AG09319 (cell line): ENCODE measurements at regions not wholly inside any gene's neighbourhood (a gene's known extent, or its start where the extent isn't known, plus 50 kb on each side); places are given as distances from the start of the nearest gene placed in this dataset.

Experiments used
- DNase-seq: peaks from one replicate; pipeline ENCODE4 v3.0.0-alpha.2; 2010; ENCODE audit warnings: low read depth; ENCODE audit errors: extremely low read depth
- TF ChIP-seq, protein P1 (sequence below): IDR thresholded peaks from 2 replicates; pipeline ENCODE4 v1.5.1; 2011; ENCODE audit warnings: low read depth, mild to moderate bottlenecking, inconsistent platforms, low read length, moderate library complexity

- DNase-seq = no peak
- TF ChIP-seq, protein P1, sequence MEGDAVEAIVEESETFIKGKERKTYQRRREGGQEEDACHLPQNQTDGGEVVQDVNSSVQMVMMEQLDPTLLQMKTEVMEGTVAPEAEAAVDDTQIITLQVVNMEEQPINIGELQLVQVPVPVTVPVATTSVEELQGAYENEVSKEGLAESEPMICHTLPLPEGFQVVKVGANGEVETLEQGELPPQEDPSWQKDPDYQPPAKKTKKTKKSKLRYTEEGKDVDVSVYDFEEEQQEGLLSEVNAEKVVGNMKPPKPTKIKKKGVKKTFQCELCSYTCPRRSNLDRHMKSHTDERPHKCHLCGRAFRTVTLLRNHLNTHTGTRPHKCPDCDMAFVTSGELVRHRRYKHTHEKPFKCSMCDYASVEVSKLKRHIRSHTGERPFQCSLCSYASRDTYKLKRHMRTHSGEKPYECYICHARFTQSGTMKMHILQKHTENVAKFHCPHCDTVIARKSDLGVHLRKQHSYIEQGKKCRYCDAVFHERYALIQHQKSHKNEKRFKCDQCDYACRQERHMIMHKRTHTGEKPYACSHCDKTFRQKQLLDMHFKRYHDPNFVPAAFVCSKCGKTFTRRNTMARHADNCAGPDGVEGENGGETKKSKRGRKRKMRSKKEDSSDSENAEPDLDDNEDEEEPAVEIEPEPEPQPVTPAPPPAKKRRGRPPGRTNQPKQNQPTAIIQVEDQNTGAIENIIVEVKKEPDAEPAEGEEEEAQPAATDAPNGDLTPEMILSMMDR = no peak
Observed at GRCh38 chr6:40914005-40914404, 125.0 kb downstream of the UNC5CL start.

DNA sequence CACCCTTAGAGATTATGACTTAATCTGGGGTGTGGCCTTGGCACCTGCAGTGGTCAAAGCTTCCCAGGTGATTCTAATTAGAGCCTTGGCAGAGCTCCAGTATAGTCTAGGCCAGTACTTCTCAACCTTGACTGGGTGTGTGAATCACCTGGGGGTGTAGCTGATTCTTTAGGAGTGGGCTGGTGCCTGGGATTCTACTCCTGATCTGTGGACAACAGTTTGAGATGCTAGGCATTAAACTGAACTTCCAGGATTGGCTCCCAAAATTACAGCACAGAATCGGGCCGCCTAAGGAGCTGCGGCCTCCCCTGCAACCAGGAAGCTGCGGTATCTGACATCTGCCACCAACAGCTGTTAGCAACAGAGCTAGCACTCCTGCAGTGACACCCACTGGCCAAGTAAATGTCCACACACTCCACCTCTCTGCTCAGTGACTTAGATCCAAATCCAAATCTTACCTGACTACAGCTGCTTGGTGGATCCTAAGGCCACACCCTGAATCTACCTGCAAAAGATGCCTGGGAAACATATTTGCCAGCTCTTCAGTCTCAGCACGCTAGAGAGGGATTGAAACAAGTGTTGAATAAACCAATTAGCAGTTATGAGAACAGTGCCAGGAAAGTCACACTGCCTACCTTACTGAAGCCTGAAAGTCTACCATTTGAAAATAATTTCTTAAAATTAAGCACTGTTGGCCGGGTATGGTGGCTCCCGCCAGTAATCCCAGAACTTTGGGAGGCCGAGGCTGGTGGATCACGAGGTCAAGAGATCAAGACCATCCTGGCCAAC lies 126.7 kb downstream of the UNC5CL start:
- DNase-seq = no peak
- TF ChIP-seq, protein P1 = no peak; the same call in none of the 2 replicates

GRCh38 chr6:40910260-40910893 lies 128.6 kb downstream of the UNC5CL start:
- TF ChIP-seq, protein P1 = no peak

GRCh38 chr6:40909811-40910210 lies 129.2 kb downstream of the UNC5CL start:
- no peak for DNase-seq
- TF ChIP-seq, protein P1 = no peak

More at GRCh38 chr6:40910260-40910893, 128.6 kb downstream of the UNC5CL start:
- DNase-seq = no peak

DNA sequence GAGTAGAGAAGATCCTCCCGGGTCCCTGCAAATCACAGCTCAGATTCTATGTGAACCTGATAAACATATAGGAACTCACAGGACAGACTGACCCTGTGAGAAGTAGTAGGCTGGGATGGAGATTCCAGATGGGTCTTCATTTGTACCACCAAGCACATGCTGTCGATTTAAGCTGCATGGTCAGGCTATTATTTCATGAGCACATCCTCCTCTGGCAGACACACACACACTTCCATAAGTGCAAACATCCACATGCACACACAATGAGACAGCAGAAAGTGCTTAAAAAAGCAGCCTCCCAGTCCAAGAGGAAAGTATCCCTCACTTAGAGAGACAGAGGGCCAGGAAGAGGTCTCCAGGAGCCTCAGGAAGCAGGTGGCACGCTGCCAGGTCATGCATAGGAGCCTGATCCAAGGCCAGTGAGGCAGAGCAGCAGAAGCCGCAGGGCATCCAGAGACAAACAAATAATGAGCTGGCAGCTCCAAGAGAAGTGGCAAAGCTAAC lies 131.8 kb downstream of the UNC5CL start:
- DNase-seq = no peak
- TF ChIP-seq, protein P1 = no peak

- TF ChIP-seq, protein P1 = no peak
- no peak for DNase-seq
Observed at GRCh38 chr6:40906759-40907158, 132.3 kb downstream of the UNC5CL start.

- DNase-seq = no peak
- TF ChIP-seq, protein P1 = no peak
Observed at GRCh38 chr6:40904583-40905194, 134.3 kb downstream of the UNC5CL start.
